ENCODE measurements at regions not wholly inside any gene's neighbourhood (a gene's known extent, or its start where the extent isn't known, plus 50 kb on each side); places are given as distances from the start of the nearest gene placed in this dataset.

GRCh38 chr9:85192750-85193149 is 523.2 kb downstream of the NTRK2 start:
- TF ChIP-seq POLR2A (IDR thresholded peaks at IDR 0.05; ENCODE audit: low read depth, low read length) = no peak
- TF ChIP-seq POLR2AphosphoS5 (IDR thresholded peaks at IDR 0.05; ENCODE audit: low read depth, low read length) = no peak
